Activated CD8-positive, alpha-beta memory T cell treated with anti-CD3 and anti-CD28 coated beads, Interleukin-2, amount 50 U/mL, for 4 hours (primary cell): ENCODE measurements at regions not wholly inside any gene's neighbourhood (a gene's known extent, or its start where the extent isn't known, plus 50 kb on each side); places are given as distances from the start of the nearest gene placed in this dataset.
"Not testable (repeated sequence)": the region's sequence is repeated elsewhere in the genome, so short reads cannot be mapped to it uniquely, and the experiment has no call there.

Source experiments
- DNase-seq: peaks from one replicate; pipeline ENCODE4 v3.0.0-alpha.2; 2020

DNA sequence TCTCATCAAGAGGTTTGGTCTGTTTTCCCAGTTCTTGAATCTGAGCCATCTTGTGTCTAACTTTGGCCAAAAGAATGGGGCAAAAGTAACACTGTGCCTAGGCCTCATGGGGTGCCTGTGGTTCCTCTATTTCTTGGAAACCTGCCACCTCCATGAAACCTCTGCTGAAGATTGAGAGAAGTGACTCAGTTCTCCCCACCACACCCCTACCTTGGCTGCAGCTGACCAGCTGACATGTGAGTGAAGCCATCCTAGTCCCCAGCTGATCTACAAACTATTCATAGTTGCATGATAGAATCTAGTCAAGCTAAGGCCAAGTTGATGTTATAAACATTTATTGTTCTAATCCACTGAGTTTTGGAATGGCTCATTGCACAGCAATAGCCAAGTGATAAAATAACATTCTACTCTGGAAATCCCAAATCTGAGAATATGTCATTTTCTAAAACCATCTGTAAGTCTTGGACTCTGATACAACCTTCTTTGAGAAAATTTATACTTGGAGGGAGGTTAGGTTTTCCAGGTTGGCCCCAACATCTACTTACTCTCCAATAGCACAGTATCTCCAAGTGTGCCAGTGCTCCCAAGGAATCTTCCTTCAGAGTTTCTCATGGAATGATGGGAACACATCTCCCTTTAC, 107.0 kb upstream of the SMLR1 start:
- no peak for DNase-seq

DNA sequence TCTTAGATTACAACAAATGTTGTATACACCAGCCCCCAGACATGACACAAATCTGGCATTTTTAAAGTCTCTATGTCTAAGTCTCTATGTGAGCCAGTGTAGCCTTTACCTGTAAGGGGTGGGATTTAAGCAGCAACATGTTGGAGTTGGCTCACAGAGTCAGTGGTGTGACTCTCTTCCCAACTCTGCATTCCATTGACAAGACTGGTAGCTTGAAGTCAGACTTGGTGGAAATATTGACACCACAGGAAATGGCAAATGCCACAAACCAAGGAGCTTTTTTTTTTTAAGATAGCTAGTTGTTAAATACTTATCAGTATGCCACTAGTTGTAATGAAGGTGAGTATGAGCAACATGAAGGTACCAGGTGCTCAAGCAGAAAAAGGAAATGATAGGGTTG, 103.1 kb upstream of the SMLR1 start:
- DNase-seq, result no peak

DNA sequence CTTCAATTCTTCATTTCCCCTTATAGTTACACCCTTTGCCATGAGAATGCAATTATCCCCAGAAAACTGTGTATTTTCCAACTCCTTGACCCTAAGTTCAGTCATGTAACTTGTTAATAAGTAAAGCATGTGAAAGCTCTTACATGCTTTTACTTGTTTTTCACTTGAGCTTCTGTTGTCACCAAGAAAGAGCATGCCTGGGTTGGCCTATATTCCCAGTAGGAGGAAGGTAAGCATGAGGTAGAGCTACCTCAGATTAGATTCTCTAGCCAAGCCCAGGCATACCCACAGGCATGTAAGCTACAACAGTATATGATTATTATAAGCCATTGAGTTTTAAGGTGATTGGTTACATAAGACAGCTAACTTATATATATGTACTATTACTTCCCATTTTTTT, 101.7 kb upstream of the SMLR1 start:
- no peak for DNase-seq

DNA sequence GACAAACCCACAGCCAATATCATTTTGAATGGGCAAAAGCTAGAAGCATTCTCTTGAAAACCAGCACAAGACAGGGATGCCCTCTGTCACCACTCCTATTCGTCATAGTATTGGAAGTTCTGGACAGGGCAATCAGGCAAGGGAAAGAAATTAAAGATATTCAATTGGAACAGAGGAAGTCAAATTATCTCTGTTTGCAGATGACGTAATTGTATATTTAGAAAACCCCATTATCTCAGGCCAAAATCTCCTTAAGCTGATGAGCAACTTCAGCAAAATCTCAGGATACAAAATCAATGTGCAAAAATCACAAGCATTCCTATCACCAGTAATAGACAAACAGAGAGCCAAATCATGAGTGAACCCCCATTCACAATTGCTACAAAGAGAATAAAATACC, 99.1 kb upstream of the SMLR1 start:
- DNase-seq, result not testable (repeated sequence)

DNA sequence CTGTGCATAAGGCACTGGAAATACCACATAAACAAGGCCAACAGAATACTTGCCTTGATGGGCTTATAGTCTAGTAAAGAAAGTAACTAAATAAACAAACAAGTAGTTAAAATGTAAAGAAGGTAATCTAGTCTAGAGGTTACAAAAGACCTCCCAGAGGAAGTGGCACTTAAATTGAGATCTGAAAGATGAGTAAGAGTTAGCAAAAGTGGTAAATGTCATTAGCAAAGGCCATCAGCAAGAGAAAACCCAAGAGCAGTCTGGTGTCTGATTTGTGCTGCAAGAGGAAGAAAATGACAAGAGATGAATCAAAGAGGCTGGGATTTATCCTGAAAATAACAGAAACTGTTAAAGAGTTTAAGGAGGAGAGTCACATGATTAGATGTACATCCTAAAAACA, 96.6 kb upstream of the SMLR1 start:
- no peak for DNase-seq

DNA sequence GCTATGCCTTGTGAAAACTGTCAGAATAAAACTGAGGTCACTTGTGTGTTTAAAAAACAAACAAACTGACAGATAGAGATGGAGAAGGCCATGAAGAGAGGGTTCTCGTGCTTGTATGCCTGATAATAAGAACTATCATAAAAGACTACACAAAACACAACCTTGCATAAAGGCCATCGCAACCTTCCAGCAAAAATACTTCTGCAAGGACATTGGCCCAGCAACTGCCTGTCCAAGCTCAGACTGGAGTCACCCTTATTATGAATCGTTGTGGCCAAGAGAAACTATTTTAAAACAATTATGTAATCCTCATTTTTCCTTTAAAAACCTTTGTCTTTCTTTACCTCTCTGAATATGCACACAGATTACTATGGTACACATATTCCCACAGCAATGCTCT, 93.0 kb upstream of the SMLR1 start:
- no peak for DNase-seq

DNA sequence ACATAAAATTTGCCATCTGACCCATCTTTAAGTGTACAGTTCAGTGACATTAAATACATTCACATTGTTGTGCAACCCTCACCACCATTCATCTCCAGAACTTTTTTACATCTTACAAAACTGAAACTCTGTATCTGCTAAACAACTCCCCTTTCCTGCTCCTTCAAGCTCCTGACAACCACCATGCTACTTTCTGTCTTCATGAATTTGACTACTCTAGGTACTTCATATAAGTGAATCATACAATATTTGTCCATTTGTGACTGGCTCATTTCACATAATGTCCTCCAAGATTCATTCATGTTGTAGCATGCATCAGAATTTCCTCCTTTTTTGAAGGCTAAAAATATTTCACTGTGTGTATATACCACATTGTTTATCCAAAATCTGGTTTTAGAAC, 86.9 kb upstream of the SMLR1 start:
- no peak for DNase-seq

DNA sequence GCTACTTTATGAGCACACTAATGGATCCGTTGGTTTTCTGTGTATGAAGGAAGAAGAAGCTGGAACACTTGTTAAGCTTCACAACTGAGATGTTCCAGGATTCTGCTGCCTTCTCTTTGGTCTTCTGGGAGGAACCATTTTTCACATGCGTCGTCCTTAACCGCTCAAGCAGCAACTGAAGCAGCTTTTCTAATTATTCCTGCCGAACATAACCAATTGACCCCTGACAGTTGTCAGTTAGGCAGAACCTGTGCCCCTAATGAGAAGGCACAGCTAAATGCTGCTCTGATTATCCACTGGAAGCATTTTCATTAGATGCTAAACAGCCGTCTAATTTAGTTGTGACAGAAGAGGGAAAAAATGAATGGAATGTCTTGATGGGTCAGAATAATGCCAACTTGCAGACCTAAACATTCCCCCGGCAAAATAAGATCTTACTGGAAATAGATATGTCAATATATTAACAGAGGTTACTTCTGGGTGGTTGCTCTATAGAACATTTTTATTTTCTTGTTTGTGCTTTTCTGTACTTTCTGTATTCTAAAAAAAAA, 85.0 kb upstream of the SMLR1 start:
- no peak for DNase-seq

DNA sequence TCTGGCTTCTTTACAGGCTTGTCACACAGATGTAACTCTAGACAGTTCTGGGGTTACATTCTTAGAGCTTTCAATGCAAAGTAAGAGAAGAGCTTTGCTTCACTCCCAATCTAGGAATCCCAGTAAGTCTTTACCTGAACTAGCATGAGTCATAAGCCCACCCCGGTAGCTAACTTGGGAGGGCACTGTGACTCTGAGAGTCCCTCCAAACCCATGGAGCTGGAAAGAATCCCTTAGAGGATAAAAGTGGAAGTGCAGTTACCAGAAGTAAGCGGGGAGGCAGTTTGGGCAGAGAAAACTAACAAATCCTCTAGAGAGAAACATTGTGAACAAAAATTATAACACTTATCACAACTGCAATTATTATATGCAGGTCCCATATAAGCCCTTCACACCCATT, 84.0 kb upstream of the SMLR1 start:
- no peak for DNase-seq

DNA sequence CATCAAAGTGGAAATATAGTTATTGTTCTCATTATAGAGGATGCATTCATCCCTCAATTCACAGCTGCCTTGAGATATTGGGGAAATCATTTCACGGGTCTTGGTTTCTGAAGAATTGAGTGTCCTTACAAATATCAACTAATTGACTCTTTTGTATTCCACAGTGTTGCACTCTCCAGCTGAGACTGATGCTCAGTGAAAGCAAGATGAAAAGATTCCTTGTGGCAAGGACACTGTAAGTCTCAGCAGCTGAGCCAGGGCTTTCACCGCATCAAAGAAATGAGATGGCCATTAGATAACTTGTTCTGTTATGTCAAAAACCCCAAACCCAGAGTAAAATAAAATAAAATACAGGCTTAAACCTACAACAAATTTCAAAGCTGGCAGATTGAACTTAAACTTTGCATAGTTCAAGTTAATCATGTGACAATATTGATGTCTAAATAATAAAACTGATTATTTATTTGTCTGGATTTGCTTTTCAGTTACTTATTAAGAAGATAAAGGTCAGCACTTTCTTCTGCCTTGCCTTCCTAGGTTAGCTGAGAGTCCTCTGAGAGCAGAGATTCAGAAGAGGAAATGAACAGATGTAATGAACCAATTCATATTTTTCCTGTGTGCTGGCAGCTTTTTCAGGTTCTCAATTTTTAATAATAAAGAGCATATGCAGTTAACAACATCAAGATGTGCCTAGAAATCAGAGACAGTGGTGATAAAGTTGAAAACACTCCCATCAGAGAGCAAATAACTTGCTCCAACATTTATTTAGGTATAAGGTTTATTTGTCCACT, 82.4 kb upstream of the SMLR1 start:
- no peak for DNase-seq

DNA sequence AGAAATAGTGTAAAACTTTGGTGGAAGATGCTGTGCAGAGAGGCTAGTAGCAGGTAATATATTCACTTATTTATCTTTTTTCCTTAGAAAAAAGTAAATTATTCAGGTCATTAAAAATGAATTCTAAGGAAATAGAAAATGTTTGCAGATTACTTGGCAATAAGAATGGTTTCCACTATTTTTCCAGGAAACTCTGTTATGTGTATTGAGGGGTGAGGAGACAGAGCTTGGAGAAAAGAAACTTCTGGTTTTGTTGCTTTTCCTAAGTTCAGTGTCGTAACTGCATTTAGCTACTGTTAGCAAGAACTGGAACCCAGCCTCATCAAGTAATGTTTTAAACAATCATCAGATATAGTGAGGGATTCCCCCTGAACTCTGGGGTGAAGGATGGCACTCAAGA, 79.2 kb upstream of the SMLR1 start:
- DNase-seq, result no peak

DNA sequence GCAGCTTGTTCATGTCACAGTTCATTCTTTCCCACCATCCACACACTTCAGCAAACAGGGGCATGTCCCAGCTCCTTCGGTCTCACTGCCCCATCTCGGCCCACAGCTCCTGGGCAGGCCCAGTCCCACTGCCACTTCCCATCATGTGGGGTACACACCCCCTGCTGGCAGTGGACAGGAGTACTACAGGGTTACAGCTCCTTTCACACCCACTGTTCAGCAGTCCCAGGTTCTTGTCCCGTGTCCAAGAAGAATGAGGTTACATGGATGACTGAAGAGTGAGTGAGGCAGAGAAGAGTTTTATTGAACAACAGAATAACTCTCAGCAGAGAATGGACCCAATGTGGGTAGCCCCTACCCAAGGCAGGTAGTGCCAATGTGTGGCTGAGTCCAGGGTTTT, 77.8 kb upstream of the SMLR1 start:
- DNase-seq, result no peak

DNA sequence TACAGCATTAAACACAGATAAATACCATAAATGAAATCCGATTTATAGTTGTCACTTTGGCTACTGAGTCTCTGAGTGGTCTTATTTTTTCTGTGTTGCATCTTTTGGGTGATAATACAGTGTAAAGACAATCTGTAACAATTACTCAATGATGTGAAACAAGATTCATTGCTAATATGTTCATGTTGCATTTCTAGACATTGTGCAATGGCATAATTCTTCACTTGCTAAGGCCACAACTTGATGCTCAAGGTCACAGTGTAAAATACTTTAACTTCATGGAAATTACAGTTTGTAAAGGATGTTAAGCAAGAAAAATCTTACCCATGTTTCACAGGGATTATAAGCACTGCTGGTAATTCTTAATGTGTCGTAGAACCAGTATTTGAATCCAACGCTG, 74.9 kb upstream of the SMLR1 start:
- no peak for DNase-seq

DNA sequence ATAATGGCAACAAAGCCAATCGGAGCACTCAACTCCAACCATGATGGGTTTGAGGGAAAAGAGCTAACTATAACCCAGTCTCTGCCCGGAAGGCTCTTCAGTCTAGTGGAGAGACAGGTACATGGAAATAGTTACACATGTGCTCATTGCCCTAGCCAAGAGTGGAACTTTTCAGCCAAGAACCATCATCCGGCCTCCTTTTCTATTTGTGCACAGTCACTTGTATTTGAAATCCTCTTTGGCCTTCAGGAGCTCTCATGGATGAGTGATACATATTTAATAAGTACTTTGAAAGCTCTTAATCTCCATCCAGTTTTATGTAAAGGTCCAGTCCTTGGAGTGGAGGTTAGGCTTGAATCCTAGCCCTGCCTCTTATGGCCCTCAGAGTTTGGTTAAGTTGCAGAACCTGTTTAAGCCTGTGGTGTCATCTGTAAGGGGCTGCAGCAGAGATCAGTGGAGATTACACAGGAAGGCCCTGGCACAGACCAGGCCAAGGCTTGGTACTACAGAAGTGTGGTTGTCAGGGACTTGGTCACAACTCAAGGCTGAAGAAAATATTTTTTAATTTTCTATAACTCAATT, 72.3 kb upstream of the SMLR1 start:
- DNase-seq, result no peak

DNA sequence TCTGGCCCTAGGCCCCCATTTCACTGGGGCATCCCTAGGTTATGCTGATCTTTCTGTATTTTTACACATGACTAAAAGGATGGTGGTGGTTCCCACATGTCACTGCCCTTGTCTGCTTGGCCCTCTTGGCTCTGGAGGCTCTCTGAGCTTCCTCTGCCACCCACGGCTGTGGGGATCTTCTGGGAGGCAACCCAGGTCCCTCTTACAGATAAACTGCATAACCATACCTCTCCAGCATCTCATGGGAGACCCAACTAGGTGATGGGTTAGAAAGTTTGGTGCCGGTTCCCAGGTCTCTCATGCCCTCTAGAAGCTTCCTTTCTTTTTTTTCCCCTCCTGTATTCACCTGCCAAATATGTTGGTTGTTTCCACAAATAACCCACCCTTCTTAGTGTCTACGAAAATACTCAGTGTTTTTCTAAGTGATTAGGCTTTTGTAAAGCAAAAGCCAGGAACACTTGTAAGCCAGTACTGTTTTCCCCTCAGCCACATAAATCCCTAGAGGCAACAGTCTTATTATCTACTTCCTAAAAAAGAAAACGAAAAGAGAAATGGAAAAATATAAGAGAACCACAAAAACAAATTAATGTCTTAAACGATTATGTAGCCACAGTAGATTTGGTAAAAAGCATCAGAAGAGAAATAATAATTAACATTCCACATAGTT, 71.7 kb upstream of the SMLR1 start:
- DNase-seq, result no peak

DNA sequence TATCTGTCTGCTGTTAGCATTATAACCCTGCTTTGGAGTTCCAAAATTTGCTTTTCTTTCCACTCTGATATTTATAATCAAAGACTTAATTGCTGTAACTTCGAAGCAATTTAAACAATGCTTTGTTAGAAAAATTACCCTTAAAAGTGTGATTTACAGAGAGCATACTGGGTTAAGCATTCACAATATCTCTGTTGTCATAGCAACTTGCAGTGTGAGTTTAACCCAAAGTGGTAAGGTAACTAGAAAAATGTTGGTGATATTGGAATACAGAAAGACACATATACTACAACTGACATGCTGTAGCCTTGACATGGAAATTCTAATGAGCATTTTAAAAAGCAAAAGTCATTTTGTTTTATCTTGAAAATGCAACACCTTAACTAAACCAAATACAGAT, 70.4 kb upstream of the SMLR1 start:
- DNase-seq, result no peak

DNA sequence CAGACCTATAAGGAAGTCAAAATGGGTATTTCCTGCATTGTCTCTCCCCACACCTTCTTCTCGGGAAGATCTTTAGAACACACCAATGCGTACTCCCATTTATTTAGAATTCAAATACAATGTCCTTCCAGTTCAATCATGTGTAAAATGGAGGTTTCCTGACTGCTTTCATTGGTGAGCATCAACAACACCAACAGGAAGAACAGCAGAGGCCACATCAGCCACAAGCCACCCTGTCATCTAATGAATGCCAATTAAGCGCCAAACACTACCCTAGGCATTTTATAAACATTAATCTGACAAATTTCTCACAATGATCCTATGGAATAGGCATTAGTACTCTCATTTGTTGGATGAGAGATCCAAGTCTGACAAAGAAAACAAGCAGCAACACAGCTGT, 68.4 kb upstream of the SMLR1 start:
- no peak for DNase-seq

DNA sequence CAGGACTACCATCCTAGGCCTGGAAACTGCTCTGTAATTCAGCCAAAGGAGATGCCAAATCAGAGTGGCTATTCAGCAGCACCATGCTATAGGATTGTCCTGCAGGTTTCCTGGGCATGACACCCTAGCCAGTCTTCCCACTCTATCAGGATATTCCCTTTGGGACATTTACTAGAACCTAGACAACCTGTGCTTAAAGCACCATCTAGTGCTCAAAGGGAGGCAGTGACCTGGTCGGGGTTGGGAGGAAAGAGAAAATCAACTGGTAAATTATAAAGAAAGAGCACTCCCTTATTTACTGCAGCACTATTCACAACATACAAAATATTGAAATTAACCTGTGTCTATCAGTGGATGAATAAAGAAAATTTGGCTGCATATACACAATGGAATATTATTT, 67.2 kb upstream of the SMLR1 start:
- DNase-seq, result no peak

DNA sequence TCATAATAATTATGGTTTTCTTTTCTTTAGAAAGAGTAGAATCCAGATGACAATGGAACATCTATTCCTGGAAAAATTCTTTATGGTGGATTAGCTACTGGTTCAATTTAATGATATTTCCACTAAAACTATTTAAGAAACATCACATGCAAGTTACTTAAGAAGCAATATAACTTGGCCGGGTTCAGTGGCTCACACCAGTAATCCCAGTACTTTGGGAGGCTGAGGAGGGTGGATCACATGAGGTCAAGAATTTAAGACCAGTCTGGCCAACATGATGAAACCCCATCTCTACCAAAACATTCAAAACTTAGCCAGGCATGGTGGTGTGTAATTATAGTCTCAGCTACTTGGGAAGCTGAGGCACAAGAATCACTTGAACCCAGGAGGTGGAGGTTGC, 65.9 kb upstream of the SMLR1 start:
- DNase-seq, result no peak

DNA sequence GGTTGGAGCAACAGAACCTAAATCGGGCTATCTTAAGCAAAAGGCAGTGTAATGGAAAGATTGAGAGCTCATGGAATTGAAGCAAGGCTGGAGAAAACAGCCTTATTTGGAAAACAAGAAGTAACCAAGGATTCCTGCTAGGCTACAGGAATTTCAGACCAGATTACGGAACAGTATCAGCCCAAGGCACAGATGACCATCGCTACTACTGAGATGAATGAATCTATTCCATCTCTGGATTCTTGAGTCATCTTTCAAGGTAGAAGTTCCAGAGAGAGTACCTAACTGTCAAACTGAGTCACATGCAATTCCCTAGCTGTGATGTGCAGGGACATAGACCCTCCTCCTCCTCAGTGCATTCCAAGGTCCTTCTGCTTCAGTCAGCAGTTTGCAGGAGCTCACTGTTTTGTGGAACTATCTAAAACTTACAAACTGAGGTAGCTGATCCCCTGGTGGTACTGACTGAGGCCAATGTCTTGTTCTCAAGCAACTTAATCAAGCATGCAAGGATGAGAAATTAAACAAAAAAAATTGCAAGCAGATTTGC, 62.0 kb upstream of the SMLR1 start:
- no peak for DNase-seq

DNA sequence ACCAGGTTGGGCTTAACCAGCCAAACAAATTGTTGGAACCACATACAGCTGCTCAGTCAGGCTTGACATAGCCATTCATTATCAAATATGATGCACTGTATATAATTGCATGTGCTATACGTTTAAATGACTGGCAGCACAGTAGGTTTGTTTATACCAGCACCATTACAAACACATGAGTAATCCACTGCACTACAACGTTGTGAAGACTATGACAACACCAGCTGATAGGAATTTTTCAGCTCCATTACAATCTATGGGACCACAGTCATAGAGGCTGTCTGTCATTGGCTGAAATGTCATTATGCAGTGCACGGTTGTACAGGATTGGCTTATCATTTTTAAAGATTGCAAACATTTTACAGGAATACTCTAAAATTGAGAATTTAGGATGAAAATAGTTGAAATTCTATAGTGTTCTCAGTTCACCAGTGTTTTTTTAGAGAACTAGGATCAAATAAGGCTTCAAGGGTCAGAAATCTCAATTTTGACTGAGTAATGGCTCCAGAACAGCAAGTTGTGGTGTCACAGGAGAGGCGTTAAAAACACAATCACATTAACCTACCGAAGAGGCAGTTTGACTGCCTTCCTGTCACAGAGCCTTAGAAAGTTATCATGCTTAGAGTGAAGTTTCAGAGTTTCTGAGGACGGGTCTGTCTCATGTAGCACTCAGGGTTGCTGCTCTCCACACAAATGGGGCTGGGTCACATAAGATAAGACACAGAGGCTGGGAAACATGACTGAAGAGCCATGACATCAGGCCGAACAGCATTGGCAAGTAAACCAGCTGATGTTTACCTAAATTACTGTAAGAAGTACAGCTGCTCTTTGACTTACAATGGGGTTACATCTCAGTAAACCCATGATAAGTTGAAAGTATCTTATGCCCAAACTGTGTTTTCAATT, 60.7 kb upstream of the SMLR1 start:
- no peak for DNase-seq

DNA sequence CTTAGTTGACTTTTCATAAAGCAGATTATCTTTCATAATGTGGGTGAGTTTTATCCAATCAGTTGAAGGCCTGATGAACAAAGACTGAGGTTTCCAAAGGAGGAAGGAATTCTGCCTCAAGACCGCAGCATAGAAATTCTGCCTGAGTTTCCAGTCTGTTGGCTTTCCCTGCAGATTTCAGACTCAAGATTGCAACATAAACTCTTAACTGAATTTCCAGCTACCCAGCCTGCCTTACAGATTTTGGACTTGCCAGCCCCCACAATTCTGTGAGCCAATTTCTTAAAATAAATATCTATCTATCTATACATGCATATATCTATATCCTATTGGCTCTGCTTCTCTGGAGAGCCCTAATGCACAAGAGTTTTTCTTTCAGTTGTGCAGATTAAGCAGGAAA, 57.3 kb upstream of the SMLR1 start:
- DNase-seq, result no peak
